ENCODE measurements at regions not wholly inside any gene's neighbourhood (a gene's known extent, or its start where the extent isn't known, plus 50 kb on each side); places are given as distances from the start of the nearest gene placed in this dataset.

DNA sequence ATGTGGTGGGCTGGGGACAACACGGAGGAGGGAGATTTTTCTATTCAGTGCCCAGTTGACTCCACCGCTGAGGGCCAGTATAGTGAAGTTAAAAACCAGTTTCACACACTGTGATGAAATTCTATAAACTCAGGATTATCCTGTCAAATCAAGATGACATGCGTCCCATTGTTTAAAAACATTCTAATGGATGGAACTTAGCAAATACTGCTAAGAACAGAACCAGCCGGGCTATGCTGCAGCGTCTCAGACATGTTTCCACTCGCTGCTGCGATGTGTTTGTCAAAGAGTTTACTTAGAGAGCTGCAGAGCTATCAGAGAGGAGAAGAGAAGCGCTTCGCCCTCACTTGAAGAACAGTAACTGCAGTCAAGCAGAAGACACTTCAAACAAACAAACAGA, 212.6 kb upstream of the FOXQ1 start:
- Mint-ChIP-seq H3K4me1 (no peaks in the 10 kb centered on the region), H3K4me3 (no peak overlapping the region), H3K27me3 (peaks cover 26% of the 10 kb centered on the region), H3K9me3 (no peaks in the 10 kb centered on the region), H3K36me3 (ENCODE audit: low read depth) (no peaks in the 10 kb centered on the region), H3K27ac (no peak overlapping the region)
- no peak for ATAC-seq (replicated peaks)

DNA sequence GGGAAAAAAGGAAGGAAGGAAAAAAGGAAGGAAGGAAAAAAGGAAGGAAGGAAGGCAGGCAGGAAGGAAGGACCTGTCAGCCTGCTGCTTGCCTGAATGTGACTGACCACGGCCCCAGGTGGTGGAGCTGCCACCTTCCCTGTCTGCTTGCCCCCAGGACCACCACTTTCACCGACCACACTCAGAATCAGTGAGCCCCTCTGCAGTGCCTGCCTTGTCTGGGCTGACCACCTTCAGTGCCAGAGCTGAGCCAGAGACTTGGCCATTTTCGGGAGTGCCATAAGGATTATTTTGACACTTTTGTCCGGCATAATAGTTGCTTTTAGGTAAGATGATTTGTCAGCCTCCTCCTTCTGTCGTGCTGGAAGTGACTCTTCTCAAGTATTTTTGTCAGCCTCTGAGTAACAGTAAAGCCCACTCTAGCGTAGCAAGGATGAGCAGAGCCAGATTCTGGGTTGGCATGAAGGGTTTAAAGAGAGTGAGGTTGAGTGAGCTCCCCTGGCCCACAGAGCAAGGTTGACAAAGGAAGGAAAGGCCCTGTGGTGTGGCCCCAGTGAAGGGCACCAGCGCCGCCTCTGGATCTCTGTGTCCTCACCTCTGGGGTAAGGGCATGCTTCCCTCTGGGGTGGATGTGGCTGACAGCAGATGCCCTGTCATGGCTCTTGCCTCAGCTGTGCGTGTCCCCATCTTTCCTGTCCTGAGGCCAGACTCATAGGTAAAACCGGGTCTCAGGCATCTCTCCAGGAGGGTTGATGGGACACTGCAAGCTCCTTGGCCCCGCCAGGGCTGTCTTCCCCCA, 214.7 kb upstream of the FOXQ1 start:
- H3K36me3 Mint-ChIP-seq (ENCODE audit: low read depth), result no peaks in the 10 kb centered on the region
- peaks cover 3% of the 10 kb centered on the region for H3K9me3 Mint-ChIP-seq
- H3K4me3 Mint-ChIP-seq, result no peak overlapping the region
- H3K27me3 Mint-ChIP-seq, result peaks cover 25% of the 10 kb centered on the region
- no peak for ATAC-seq (replicated peaks)
- no peaks in the 10 kb centered on the region for H3K4me1 Mint-ChIP-seq
- no peak overlapping the region for H3K27ac Mint-ChIP-seq

DNA sequence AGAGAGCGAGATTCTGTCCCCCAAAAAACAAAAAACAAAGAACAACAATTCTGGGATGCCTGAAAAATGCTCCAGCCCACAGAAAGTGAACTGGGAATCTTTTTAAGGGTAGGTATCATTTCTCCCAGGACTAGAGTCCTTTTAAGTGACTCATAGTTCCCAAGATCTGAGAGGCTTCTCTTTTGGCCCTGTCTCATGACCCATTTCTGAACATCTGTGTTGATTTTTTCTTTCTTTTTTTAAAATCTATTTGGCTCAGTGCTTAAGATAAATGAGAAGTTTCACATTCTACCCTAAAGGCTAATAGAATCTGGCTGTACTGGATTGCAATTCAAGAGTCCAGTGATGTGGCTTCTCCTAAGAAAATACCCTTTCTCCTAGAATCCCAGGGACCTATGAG, 217.6 kb upstream of the FOXQ1 start:
- peaks cover 3% of the 10 kb centered on the region for H3K9me3 Mint-ChIP-seq
- no peak overlapping the region for H3K27ac Mint-ChIP-seq
- H3K4me1 Mint-ChIP-seq, result no peaks in the 10 kb centered on the region
- no peak overlapping the region for H3K4me3 Mint-ChIP-seq
- H3K36me3 Mint-ChIP-seq (ENCODE audit: low read depth), result no peaks in the 10 kb centered on the region
- no peak for ATAC-seq (replicated peaks)
- peaks cover 14% of the 10 kb centered on the region for H3K27me3 Mint-ChIP-seq

DNA sequence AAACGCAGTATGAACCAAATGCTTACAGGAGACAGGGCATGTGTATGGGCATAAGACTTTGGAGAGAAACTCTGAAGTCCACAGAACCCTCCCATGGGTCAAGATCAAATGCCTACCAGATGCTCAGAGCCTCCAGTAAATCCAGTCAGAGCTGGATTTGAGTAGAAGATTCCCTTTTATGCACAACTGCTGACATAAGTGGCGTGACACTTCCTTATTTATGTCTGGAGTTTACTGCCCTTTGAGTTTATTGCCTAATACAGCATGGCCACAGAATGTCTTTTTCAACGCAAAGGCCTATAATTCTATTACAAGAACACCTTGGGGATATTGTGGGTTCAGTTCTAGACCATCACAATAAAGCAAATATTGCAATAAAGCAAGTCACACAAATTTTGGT, 220.0 kb upstream of the FOXQ1 start:
- Mint-ChIP-seq H3K4me1 (no peaks in the 10 kb centered on the region), H3K36me3 (ENCODE audit: low read depth) (no peaks in the 10 kb centered on the region), H3K27ac (no peak overlapping the region), H3K4me3 (no peak overlapping the region), H3K9me3 (peaks cover 3% of the 10 kb centered on the region), H3K27me3 (peaks cover 10% of the 10 kb centered on the region)
- no peak for ATAC-seq (replicated peaks)

DNA sequence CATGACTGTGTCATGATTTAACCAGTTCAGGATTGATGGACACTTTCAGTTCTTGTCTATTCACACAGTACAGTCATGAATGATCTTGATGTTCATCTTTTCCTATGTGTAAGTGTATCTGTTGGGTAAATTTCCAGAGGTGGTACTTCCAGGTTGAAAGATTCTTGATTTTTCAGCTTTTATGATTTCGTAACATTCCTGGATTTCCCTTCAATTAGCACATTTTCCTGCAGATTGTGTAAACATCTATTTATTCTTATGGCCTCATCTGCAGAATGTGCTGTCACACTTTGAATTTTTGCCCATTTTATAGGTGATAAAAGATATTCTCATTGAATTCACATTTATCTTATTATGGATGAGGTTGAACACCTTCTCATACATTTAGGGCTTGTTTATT, 222.0 kb upstream of the FOXQ1 start:
- Mint-ChIP-seq H3K36me3 (ENCODE audit: low read depth) (no peaks in the 10 kb centered on the region), H3K4me1 (no peaks in the 10 kb centered on the region), H3K27me3 (peaks cover 13% of the 10 kb centered on the region), H3K4me3 (no peak overlapping the region), H3K27ac (no peak overlapping the region), H3K9me3 (peaks cover 3% of the 10 kb centered on the region)
- no peak for ATAC-seq (replicated peaks)

DNA sequence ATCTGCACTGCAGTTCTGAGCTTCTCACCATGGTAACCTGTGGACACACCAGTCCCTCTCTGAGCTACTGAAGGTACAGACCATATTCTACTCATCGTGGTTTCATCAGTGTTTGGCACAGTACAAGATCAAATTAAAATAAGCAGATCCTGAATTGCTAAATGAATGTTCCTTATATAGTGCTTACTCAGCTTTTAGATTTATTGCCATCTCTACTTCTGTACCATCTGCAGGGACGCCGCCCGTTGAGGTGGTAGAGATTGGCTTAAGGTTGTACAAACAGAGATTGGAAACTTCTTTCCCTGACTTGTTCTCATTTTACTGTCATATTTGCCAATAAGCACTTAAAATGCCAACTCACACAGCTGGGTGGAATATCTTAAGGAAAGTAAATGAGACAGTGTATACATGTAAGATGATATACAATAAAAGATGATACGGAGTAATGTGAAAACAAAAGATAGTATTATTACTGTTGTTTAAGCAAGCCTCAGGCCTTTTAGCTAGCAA, 223.4 kb upstream of the FOXQ1 start:
- Mint-ChIP-seq H3K27ac (no peak overlapping the region), H3K36me3 (ENCODE audit: low read depth) (no peaks in the 10 kb centered on the region), H3K4me3 (no peak overlapping the region), H3K27me3 (peaks cover 11% of the 10 kb centered on the region), H3K9me3 (peaks cover 3% of the 10 kb centered on the region), H3K4me1 (no peaks in the 10 kb centered on the region)
- no peak for ATAC-seq (replicated peaks)

DNA sequence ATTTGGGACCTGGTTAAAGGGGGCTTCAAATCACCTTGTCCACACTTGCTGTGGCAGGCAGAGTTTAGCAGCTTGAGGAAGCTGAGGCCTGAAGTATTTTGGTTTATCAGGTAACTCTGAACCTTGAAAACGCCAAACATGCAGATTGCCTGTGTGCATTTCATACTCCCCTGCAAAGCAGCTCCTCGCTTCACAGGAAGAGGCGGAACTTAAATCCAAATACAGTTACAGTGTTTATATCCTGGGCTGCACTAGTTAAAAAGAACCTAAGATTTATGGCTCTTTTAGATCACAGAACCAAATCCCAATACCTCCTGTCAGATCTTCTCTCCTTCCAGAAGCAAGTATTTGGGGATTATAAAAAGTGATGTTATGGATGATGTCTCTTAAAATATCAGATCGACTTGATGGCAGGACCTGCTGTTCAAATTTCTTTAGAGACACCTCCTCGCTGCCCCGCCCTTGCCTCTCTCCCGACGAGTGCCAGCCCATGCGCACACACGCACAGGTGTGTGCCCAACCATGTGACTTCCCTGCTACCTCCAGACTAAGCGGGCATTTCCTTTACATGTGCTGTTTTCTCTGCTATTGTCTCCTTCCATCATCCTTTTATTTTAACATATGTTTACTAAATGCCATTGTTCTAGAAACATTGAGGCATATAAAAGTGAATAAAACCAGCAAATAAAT, 224.6 kb upstream of the FOXQ1 start:
- no peak overlapping the region for H3K27ac Mint-ChIP-seq
- H3K27me3 Mint-ChIP-seq, result peaks cover 5% of the 10 kb centered on the region
- no peak for ATAC-seq (replicated peaks)
- H3K36me3 Mint-ChIP-seq (ENCODE audit: low read depth), result no peaks in the 10 kb centered on the region
- no peak overlapping the region for H3K4me3 Mint-ChIP-seq
- no peaks in the 10 kb centered on the region for H3K4me1 Mint-ChIP-seq
- no peaks in the 10 kb centered on the region for H3K9me3 Mint-ChIP-seq

DNA sequence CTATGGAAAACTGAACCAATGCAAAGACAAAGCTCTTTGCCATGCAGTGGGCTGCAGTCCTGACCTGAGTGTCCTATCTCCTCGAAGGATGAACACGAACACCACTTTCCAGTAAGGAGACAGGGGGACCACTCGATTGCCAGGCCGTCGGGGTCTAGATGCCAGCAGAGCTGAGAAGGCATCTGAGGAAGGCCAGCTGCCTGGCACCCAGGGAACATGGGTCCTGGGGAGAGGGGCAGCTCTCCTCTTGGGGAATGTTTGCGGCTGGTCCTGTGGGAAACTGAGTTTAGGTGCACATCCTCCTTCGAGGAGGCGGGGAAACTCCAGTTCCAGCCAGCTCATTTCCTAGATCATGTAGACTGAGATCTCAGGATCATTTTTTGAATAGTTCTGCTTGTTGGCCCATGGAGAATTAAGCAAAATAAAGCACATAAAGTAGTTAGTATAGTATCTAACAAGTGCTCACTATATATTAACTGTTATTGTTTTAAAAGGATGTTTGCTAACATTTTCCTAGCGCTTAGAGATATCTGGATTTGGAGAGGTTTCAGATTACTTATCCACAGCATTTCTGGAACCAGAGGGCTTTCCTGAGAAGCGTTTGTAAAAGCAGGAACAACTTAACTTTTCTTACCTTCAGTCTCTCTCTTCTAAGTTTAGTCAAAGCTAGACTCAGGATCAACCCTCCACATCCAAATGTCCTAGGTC, 225.3 kb upstream of the FOXQ1 start:
- H3K27ac Mint-ChIP-seq, result no peak overlapping the region
- H3K27me3 Mint-ChIP-seq, result peaks cover 5% of the 10 kb centered on the region
- no peak for ATAC-seq (replicated peaks)
- no peaks in the 10 kb centered on the region for H3K36me3 Mint-ChIP-seq (ENCODE audit: low read depth)
- H3K9me3 Mint-ChIP-seq, result no peaks in the 10 kb centered on the region
- H3K4me1 Mint-ChIP-seq, result no peaks in the 10 kb centered on the region
- no peak overlapping the region for H3K4me3 Mint-ChIP-seq

DNA sequence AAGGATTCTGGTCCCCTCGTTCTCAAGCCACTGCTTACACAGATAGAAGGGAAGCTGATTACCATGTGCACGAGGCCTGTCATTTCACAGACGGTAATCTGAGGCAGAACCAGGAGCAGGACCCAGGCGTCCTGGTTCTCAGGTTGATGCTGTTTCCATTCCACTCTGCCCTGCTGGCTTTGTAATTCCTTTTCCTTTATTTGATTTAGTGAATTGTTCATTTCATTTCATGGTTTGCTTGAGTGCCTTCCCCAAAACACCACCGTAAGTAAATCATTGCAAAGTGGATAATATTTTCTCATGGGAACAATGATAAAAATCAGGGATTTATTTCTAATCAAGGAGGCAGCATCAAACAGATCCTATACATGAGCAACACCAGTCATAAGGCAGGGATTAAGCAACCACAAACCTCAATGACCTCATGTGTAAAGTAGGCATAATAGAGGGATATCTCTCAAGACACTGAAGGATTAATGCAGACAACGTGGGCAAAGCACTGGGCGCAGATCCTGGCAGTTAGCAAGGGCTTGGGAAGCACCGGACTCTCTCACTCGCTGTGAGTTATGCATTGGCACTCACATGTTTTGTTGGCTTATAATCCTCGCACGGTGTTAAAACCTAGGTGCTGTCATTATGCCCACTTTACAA, 229.5 kb upstream of the FOXQ1 start:
- H3K27me3 Mint-ChIP-seq, result peaks cover 7% of the 10 kb centered on the region
- ATAC-seq (replicated peaks), result no peak
- H3K9me3 Mint-ChIP-seq, result no peaks in the 10 kb centered on the region
- H3K4me3 Mint-ChIP-seq, result no peak overlapping the region
- H3K27ac Mint-ChIP-seq, result no peak overlapping the region
- no peaks in the 10 kb centered on the region for H3K36me3 Mint-ChIP-seq (ENCODE audit: low read depth)
- H3K4me1 Mint-ChIP-seq, result no peaks in the 10 kb centered on the region

DNA sequence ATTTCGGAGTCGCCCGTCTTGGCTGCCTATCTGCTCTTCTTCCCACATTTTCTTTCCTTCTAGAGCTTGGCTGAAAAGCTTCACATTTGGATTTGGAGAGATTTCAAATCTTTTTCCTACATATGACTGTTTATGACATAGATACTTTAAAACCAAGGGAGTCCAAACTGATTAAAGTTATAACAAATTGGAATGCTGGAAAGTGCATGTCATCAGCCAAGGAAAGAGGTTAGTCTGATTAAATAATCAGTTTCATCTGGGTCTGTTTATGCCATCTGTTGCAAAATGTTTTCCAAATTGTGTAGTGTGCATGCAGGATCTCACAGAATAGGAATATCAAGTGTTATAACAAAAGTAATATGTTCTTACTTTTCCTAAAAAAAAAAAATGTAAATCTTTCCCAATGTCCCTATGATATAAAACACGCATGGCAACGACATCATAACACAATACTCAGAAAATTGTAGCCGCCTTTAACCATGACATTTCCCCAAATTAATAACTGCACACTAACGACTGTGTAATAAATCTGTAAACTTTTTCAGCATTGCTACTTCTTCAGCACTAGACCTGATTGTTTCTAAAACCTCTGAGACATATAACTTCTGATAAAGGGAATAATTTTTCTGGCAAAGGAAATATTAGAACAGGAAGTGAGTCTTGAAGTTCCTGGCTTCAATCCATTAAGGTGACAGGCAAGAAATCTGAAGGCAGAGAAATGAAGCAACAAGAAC, 230.2 kb upstream of the FOXQ1 start:
- Mint-ChIP-seq H3K27me3 (peaks cover 7% of the 10 kb centered on the region), H3K9me3 (no peaks in the 10 kb centered on the region), H3K4me1 (no peaks in the 10 kb centered on the region), H3K36me3 (ENCODE audit: low read depth) (no peaks in the 10 kb centered on the region), H3K4me3 (no peak overlapping the region), H3K27ac (no peak overlapping the region)
- ATAC-seq (replicated peaks), result no peak

DNA sequence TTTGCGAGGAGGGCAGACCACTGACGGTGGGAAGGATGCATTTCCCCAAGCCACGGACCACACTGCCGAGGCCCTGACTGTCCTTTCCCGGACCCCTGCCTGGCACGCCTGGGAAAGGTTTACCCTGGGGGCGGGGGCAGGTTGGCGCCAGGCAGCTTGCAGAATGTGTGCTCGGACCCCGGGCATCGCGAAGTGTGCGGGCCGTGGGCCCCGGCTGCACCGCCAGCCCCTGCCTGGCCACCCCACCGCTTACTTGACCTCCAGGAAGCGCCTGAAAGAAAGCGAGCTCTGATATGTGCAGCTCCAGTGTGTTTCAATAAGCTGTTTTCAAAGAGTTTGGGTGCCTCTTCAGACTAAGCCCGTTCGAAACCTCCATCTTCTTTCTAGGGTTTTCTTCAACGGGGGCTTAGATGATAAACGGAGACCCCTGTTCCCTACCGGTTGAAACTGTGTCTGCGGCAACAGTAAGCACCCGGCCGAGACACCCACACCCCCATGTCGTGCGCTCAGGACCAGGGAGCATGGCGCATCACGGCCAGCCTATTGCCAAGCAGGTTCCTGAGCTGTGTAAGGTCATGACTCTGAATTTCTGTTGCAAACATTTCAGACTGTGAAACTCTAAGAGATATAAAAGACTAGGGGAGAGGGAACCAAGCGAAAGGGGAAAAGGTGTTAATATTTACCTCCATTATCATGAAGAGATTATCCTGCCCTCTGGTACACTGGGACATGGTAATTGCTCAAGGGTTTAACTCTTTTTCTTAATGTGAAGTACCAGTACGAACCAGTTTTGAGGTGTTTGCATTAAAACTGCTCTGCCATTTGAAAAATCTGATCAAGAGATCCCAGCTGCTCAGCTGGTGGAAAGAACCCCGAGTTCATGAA, 231.2 kb upstream of the FOXQ1 start:
- H3K4me1 Mint-ChIP-seq, result no peaks in the 10 kb centered on the region
- H3K27ac Mint-ChIP-seq, result no peak overlapping the region
- H3K27me3 Mint-ChIP-seq, result peaks cover 4% of the 10 kb centered on the region
- no peaks in the 10 kb centered on the region for H3K36me3 Mint-ChIP-seq (ENCODE audit: low read depth)
- H3K4me3 Mint-ChIP-seq, result no peak overlapping the region
- no peak for ATAC-seq (replicated peaks)
- H3K9me3 Mint-ChIP-seq, result no peaks in the 10 kb centered on the region

DNA sequence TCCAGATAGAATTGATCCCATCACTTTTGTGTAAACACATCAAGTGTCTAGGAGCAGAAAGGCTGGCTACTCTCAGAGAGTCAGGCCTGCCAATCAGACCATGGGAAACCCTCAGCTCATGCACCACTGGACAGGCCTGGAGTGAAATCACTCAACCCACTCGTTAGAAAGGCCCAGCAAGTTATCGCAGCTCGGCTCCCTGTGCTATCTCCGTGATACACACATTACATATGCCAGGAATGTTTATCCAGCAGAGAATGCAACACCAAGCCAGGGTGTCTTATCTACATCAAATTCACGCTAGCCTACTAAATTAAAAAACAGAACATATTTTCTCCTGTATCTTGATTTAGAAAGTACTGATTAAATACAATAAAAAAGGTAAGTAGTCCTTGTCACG, 232.4 kb upstream of the FOXQ1 start:
- no peaks in the 10 kb centered on the region for H3K4me1 Mint-ChIP-seq
- no peak overlapping the region for H3K4me3 Mint-ChIP-seq
- peaks cover 4% of the 10 kb centered on the region for H3K27me3 Mint-ChIP-seq
- H3K36me3 Mint-ChIP-seq (ENCODE audit: low read depth), result no peaks in the 10 kb centered on the region
- no peak for ATAC-seq (replicated peaks)
- no peaks in the 10 kb centered on the region for H3K9me3 Mint-ChIP-seq
- H3K27ac Mint-ChIP-seq, result no peak overlapping the region
